HL-60 (cell line): ENCODE measurements at regions not wholly inside any gene's neighbourhood (a gene's known extent, or its start where the extent isn't known, plus 50 kb on each side); places are given as distances from the start of the nearest gene placed in this dataset.

Experiments used
- CTCF ChIP-seq: IDR thresholded peaks from one replicate; pipeline ENCODE4 v1.5.1; 2011; ENCODE audit warnings: low read length, control low read depth, inconsistent platforms; ENCODE audit not compliant: insufficient read depth
- GABPA ChIP-seq: IDR thresholded peaks from 2 replicates; pipeline ENCODE4 v1.6.1; 2012; ENCODE audit warnings: low read depth
- POLR2AphosphoS5 ChIP-seq: IDR thresholded peaks from 2 replicates; pipeline ENCODE4 v1.6.1; 2012; ENCODE audit warnings: low read depth
- SPI1 ChIP-seq: IDR thresholded peaks from 2 replicates; pipeline ENCODE4 v1.6.1; 2012; ENCODE audit warnings: low read depth, mild to moderate bottlenecking, borderline replicate concordance
- TF ChIP-seq, protein P1 (sequence below): IDR thresholded peaks from 2 replicates; pipeline ENCODE4 v1.6.1; 2012; ENCODE audit warnings: low read depth; ENCODE audit not compliant: insufficient replicate concordance

DNA sequence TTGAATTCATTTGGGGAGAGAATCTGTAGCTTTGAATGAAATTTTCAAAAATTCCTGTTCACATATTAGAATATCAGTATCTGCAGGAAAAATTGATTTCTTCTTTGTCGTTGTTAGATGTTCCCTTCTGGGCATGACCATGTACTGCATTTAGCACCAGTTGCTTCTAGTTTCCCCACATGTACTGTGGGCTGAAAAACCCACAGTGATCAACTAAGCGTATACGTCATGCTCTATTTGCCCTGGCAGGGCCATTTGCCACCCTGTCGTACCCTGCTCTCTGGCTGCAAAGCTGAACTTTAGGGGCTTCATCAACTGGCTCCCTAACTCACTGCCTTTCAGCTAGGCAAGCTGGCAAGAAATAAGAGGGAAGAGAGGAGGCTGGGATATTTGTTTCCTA lies 340.7 kb upstream of the TSHZ2 start:
- TF ChIP-seq CTCF (no peak), POLR2AphosphoS5 (no peak), GABPA (no peak), SPI1 (no peak)
- TF ChIP-seq, protein P1, sequence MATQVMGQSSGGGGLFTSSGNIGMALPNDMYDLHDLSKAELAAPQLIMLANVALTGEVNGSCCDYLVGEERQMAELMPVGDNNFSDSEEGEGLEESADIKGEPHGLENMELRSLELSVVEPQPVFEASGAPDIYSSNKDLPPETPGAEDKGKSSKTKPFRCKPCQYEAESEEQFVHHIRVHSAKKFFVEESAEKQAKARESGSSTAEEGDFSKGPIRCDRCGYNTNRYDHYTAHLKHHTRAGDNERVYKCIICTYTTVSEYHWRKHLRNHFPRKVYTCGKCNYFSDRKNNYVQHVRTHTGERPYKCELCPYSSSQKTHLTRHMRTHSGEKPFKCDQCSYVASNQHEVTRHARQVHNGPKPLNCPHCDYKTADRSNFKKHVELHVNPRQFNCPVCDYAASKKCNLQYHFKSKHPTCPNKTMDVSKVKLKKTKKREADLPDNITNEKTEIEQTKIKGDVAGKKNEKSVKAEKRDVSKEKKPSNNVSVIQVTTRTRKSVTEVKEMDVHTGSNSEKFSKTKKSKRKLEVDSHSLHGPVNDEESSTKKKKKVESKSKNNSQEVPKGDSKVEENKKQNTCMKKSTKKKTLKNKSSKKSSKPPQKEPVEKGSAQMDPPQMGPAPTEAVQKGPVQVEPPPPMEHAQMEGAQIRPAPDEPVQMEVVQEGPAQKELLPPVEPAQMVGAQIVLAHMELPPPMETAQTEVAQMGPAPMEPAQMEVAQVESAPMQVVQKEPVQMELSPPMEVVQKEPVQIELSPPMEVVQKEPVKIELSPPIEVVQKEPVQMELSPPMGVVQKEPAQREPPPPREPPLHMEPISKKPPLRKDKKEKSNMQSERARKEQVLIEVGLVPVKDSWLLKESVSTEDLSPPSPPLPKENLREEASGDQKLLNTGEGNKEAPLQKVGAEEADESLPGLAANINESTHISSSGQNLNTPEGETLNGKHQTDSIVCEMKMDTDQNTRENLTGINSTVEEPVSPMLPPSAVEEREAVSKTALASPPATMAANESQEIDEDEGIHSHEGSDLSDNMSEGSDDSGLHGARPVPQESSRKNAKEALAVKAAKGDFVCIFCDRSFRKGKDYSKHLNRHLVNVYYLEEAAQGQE = no peak
